Endothelial cell of hepatic sinusoid (primary cell): ENCODE measurements at regions not wholly inside any gene's neighbourhood (a gene's known extent, or its start where the extent isn't known, plus 50 kb on each side); places are given as distances from the start of the nearest gene placed in this dataset.

Experiments used
- in situ Hi-C: cut with HindIII; loops from 2 replicates; pipeline ENCODE4 v1.10.0; 2017; ENCODE audit warnings: low sequenced_read_pairs

DNA sequence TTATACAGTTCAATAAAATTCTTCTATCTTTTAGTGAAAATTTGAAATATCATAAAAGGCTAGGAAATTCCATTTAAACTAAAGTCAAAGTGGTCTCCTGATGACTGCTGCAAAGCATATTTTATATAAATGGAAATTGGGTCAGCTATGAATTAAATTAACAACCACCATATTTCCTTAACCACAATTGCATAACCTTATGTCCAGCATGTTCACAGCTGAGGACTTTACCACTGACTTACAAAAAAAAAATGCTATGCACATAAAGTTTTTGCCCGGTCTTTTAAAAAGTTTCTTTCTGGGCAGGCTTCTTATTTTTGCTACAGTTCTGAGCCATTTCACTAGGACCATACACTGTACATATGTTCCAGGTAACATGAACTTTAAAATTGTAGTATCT is 208.6 kb upstream of the RGMB start:
- in situ Hi-C loops, result no loop called here

DNA sequence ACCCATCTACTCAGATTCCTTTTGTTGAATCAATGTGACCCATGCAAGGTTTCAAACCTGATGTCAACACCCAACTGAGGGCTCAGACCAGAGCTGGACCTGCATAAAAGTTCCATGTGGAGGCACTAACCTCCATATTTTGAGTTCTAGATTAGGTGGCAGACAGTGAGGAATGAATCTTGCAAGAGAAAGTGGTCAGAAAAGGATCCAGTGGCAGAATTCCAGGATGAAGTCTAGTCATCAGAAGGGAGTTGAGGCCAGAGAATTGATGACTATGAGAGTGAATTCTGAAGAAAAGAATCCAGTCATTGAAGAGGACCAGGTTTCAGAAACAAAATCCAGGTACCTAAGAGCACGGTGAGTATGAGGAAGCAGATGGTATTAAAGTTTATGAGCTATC is 205.1 kb upstream of the RGMB start:
- in situ Hi-C loops, result no loop called here

DNA sequence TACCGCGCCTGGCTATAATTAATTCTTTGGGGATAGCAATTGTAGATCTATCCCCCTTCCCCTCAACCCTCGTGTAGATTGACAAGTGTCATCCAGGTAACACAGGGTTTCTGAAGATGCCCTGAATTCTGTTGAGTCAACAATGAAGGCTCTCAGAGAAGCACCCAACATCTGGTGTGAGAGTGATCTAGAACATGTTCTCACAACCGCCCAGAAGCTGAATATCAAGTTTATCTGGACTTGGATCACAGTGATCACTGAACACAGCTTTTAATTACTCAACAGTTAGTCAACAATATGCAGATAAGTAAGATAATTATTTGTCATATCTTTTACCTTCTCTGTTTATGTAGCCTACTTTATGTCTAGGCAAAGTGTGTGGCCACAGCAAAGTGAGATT is 204.2 kb upstream of the RGMB start:
- in situ Hi-C loops, result no loop called here

DNA sequence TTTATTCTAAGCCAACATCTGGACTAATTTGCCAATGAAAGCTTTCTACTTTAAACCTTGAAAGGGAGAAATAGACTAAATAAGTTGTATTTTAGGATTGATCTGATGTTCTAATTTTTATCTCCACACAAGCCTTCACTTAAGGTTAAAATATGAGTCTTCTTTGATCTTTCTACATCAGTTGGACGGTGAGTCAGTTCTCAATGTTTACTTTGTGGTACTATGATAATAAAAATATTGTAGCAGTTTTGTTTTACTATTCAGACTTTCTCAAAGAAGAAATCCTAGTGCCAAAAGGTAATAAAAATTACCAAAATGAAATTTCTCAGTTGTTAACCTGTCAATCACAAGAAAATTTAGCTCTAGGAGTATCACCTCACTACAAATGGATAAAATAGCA is 203.5 kb upstream of the RGMB start:
- in situ Hi-C loops, result no loop called here

DNA sequence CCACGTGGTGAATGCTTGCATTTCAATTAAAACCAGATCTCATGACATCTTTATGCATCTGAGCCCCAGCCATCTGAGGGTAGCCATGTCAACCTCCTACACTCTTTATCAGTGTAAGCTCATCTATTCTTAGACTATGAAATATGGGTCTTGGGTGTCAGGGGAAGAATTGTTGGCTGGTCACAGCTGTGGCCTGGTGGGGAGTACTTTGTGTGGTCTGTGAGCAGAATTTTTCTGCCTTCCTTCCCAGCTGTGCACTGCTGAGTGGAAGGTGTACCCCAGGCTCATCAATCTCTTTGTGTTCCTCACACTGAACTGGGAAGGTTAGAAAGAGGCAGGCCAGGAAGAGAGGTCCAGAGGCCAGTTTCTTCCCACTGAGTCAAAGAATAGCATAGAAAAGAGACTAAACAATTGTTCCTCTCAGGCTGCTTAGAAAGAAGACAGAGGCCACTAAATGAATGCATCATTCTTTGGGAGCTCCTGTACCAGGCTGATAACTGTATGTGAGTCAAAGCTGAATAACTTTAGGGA is 202.7 kb upstream of the RGMB start:
- in situ Hi-C loops, result no loop called here

DNA sequence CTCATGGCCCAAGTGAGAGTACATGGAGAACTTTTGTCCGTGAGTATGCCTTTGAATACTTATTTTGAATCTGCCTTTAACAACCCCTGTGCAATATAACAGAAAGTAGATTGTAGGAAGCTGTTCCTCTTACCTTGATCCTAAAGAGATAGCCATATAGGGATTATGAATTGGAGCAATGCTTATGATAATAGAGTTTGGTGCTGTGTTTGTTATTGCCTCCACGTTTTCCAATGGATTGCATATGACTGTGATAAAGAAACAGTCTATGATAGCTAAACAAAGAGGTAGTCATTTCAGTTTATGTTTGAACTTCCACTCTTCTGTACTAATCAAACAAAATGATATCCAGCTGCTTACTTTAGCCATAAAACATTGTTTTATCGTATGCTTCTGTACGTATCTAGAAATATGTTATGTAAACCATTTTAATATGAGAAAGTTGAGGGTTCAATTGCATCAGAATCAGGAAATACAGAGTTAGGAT is 199.6 kb upstream of the RGMB start:
- in situ Hi-C loops, result no loop called here

DNA sequence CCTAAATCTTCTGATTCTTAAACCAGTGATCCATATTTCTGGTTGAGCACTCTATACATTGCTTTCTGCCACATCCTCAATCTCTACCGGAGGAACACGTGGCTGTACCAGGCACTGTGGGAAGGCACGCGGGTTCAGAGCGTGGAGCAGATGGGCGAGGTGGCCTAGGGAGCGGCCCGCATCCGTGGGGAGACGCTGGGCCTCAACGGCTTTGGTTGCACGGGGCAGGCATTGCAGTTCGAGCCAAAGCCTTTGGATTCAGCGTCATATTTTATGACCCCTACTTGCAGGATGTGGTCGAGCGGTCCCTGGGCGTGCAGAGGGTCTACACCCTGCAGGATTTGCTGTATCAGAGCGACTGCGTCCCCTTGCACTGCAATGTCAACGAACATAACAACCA is 197.2 kb upstream of the RGMB start:
- in situ Hi-C loops, result no loop called here

DNA sequence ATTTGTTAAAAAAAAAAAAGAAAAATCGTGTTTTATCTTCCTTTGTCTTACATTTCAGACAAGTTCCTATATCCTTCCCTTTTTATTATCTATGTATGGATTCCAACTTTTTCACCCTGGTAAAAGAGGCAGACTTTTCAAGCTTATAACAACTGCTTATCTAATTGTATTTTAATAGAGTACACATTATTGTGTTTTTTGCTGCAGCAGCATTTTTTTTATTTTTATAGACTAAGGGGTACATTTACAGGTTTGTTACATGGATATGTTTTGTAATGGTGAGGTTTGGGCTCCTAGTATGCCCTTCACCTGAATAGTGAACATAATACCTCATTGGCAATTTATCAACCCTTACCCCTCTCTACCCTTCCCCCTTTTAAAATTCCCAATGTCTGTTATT is 195.0 kb upstream of the RGMB start:
- in situ Hi-C loops, result no loop called here

DNA sequence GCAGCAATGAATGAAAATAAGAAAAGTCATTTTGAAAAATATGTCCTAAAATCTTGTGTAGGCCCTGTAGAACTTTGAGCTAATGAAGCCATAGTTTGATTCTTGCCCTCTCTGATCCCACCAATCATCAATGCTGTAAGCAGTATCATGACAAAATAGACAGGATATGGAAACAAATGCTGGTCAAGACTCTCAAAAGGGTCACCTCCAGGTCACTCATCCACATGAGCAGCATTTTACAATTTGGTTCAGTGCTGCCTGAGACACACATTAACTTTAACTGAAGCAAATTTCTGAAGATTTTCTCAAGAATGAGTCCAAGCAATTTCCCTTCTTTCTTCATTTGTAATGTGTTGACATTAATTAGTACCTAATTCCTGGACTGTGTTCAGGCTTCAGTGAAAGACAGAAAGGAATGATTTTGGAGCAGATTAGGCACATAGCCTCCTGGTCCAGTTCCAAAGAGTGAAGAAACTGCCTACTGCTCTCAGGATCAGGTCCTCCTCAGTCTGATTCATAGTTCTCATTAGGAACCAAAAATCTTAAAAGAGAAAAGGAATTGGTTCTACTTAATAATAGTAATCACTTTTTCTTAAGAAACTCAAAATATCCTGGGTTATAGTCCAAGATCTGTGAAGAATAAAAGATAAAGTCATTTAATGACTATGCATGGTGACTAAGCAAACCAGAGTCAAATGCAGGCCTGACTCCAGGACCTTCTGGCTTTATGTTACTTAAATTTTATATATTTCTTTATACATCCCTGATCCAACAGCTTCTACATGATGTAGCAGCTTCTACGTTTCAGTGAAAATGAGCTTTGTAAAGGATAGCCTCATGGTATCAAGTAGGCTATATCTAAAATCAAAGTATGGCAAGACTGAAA is 192.1 kb upstream of the RGMB start:
- in situ Hi-C loops, result no loop called here

DNA sequence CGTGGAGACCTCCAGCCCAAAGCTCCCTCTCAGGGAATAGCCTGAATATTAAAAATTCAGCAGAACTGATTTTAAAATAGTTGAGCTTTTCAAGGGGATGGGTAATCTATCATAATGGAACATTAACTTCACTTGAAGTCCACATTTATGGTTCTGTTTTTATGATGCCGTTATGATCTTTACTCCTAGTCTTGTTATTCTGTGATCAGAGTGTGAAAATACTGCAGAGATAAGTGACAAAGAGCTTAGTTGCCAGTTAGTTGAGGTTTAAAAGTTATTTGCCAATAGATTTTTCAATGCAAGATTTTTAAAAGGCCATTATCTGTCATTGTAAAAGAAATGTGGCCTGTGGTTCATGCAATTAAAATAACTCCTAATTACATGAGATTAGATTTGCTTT is 189.9 kb upstream of the RGMB start:
- in situ Hi-C loops, result no loop called here

DNA sequence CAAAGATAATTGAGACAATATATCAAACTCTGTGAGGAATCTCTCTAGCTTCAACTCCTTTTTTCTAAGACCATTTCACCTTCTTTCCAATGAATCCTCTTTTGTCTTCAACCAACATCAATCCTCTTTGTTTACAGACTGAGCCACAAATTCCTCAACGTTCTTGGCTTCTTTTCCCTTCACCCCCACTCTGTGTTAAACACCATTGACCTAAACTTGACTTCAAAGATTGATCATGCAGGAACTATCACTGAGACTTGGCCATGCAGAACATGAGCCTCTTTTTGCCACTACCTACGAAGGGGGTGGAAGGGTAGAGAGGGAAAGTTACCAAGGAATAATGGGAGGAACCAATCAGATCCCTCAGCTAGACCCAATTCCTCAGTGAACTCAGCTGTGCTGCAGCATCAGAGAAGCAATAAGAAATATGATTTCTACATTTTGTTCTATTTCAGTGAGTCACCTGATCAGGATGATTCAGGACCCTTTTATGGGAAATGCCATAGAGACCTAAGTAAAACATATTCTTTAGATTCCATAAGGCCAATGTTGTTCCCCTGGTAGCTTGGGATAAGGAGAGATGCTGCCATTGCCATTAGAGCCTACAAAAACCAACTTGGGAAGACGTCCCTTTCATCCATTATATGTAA is 187.7 kb upstream of the RGMB start:
- in situ Hi-C loops, result no loop called here

DNA sequence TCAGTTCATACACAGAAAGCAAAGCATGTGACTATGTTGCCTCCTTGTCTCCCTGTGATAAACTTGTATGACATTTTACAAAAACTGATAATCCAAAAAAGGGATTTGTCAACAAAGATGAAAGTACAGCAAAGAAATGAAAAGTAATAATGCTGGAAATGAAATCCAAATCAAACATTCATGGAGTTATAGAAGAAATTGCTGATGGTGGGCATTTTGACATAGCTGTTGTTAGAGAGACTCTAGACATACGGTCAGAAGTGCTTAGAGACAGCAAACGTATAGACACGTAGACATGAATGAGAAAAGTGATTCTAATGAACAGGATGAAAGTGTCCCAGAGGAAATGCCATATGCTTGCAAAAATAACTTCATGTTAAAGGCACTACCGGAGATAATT is 186.9 kb upstream of the RGMB start:
- in situ Hi-C loops, result no loop called here

DNA sequence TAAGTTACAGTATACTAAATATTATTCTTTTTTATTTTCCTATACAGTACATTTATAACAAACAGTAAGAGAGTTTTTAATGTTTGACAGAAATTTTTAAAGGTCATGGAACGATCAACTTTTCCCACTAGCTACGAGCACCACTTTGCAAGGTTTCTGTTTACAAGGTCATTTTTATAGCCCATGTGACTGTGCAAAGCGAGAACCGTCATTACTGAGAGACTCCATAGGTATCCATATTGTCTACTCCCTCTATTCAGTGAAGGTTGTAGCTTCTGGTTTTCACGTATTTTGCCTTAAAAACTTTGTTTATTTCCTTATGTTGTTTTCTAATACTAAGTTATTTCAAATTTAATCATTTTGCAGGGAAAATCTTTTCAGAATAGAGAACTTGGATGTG is 186.3 kb upstream of the RGMB start:
- in situ Hi-C loops, result no loop called here

DNA sequence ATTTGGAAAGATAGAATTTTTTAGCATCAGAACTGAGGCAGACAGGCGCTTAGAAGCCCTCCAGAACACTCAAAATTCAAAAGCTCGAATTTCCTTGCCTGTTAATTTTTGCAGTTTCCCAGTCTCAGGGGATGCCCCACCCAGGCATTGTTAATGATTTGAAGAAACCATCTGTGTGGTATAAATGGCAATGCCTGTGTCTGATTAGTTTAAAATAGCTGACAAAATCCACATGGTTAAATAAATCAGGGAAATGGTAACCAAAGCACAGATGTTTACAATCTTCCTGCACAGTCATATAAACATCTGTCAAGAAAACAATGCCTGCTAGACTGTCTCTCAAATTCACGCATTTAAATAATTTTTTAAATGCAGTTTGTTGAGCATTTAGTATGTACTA is 185.2 kb upstream of the RGMB start:
- in situ Hi-C loops, result no loop called here

DNA sequence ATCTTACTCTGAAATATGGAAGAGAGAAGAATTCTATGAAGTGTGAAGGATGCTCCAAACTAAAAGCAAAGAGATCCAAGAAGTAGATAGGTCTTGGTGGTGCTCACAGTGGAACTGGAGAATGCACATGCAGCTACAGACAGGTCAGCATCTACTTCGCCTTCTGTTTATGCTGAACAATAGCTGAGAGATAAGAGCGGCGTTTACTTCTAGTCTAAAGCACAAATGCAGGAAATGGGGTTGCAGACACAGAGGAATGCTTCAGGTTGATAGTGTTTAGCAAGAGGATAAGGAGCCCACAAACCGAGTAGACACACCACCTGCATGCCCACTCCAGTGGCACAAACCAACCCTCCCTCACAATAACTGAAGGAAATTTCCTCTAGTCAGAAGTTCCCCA is 180.0 kb upstream of the RGMB start:
- in situ Hi-C loops, result no loop called here

DNA sequence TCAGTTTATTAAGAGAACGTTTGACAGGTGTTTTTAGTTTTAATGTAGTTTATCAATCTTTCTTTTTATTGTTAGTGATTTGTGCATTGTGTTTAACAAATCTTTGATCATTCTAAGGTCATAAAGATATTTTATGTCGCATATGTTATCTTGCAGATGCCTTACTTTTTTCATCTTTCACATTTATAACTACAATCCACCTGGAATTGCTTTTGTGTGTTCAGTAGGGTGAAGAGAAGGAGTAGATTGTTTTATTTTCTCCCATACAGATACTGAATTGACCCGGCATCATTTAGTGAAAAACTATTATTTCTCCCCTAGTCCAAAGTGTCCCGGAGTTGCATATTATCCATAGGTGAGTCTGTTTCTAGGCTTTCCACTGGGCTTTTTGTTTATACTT is 179.4 kb upstream of the RGMB start:
- in situ Hi-C loops, result no loop called here

DNA sequence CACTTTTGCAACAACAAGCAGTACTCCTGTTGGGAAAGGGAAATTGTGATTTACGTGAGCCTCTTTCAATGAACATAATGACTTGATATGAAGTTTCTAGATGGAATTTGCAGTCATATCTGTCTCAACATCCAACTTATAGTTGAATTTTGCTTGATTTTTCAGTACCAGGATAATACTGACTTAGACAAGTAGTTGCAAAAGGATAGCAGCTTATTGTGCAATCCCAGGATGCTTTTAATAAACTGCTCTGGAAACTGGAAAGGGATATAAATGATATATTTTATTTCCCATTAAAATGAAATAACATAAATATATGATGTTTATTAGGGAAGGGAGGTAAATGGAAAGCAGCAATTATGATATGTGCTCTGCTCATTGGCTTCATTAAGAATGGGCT is 174.4 kb upstream of the RGMB start:
- in situ Hi-C loops, result no loop called here

DNA sequence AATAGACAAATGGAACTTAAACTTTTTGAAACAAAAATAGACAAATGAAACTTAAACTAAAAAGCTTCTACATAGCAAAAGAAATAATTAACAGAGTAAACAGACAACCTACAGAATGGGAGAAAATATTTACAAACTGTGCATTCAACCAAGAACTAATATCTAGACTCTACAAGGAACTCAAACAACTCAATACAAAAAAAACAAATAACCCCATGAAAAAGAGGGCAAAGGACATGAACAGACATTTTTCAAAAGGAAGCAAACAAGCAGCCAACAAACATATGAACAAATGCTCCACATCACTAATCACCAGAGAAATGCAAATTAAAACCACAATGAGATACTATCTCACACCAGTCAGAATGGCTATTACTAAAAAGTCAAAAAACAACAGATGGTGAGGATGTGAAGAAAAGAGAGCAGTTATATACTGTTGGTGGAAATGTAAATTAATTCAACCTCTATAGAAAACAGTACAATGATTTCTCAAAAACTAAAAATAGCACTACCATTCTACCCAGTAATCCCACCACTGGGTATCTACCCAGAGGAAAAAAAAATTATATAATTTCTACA is 170.8 kb upstream of the RGMB start:
- in situ Hi-C loops, result no loop called here

DNA sequence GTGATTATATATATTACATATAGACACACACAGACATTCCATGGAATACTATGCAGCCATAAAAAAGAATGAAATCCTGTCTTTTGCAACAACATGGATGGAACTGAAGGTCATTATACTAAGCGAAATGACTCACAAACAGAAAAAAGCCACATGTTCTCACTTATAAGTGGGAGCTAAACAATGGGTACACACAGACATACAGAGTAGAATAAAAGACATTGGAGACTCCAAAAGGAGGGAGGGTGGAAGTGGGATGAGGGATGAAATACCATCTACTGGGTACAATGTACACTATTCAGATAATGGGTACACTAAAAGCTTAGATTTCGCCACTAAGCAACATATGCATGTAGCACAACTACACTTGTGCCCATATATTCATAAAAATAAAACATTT is 170.0 kb upstream of the RGMB start:
- in situ Hi-C loops, result no loop called here

DNA sequence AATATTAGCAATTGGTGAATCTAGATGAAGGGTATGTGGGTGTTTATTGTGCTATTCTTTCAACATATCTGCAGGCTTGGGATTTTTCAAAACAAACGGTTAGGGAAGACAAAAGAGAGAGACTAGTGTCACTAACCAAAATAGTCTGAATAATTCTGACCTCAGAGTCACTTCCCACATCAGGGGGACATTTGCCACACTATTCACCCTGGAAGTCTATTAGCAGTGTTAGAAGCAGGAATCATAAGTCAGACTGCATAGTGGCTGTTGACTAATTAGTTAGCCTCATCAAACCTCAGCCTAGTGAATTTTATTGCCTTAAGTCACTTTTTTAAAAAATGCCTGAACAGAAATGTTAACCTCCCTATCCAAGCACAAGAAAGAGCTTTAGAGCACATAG is 169.2 kb upstream of the RGMB start:
- in situ Hi-C loops, result no loop called here

DNA sequence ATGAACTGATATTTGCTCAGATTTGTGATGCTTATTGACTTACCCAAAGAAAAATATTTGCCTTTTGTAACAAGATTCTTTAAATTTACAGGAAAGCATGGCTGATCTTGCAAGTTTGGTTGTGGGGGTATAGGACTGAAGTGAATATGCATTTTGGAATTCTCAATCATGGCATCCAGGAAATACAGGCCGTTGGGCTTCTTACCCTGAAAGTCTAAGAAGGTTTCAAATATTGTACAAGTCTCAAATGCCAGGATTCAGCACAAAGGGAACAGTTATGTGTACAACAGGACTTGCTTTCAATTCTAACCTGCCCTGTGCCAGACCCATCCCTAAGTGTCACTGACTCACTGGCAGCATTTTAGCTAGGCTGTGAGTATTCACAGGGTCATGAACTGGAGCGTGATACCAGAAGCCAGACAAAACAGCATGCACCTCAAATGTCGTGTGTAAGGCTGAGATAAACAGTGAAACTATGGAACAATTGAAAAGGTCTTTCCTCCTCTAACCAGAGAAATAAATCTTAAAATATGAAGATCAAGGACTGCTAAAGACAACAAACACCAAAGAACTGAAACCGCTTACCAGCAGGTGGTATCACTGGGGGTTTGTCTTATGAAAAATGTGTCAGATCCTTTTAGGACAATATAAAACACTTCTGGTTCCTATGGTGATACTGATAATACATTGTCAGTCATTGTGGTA is 168.6 kb upstream of the RGMB start:
- in situ Hi-C loops, result no loop called here
